A172 (cell line): ENCODE measurements at regions not wholly inside any gene's neighbourhood (a gene's known extent, or its start where the extent isn't known, plus 50 kb on each side); places are given as distances from the start of the nearest gene placed in this dataset.
"Not testable (repeated sequence)": the region's sequence is repeated elsewhere in the genome, so short reads cannot be mapped to it uniquely, and the experiment has no call there.

Experiments used
- DNase-seq: peaks from one replicate; pipeline ENCODE4 v3.0.0-alpha.2; 2015; ENCODE audit warnings: low spot score

DNA sequence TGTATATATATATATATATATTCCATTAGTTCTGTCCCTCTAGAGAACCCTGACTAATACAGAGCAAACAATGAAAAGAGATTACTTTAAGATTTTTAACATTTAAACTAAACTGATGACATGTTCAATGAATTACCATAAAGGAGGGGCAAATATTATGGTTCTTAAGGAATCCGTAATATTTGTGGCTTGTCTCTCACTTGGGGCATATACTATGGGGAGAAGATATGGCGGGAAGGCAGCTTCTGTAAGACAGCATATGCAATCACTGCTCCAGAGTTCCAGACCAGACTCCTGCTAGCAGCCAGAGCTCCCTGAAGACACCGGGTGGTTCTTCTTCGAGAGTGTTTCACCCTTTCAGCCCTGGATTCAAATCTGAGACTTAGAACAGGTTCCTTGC is 321.1 kb upstream of the NT5E start:
- no peak for DNase-seq

DNA sequence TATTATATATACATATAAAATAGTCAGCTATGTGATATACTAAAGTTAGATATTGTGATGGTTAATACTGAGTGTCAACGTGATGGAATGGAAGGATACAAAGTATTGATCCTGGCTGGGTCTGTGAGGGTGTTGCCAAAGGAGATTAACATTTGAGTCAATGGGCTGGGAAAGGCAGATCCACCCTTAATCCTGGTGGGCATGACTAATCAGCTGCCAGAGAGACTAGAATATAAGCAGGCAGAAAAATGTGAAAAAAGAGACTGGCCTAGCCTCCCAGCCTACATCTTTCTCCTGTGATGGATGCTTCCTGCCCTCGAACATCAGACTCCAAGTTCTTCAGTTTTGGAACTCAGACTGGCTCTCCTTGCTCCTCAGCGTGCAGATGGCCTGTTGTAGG is 321.6 kb upstream of the NT5E start:
- not testable (repeated sequence) for DNase-seq

DNA sequence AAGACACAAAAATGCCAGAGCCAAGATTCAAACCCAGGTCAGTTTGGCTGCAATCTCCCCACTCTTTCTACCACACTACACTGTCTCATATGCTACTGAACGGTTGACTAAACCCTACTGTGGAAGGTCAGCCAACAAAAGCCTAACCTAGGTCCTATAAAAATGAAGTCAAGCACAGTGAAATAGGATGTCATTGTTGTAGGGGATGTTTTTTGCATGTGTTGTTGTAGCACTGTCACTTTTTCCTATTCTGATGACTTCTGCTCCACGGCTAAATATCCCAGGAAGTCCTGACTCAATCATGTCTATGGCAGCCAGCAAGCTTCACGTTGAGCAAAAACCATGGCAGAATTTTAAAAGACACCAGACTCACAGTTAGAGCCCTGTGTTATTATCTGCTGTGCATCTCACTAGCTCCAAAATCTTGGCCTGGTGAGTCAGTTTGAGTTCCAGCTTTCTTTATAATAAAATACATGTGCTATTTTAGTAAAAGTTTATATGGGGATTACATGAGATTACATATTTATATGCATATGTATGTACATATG is 322.1 kb upstream of the NT5E start:
- DNase-seq = no peak

DNA sequence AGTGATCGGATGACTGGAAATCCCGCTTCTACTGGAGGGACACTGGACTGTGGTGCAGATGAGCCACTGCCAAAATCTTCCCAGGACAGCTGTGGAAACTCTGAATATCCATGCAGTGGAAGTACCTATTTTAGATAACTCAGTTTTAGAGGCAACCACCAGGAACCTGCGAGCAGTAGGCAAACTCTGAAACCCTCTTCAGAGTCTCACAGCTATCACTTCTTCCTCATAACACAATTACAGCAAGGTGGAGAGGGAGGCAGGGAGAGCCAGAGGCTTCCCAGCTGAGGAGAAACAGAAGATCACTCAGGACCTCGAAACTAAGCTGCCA is 322.8 kb upstream of the NT5E start:
- DNase-seq = no peak

DNA sequence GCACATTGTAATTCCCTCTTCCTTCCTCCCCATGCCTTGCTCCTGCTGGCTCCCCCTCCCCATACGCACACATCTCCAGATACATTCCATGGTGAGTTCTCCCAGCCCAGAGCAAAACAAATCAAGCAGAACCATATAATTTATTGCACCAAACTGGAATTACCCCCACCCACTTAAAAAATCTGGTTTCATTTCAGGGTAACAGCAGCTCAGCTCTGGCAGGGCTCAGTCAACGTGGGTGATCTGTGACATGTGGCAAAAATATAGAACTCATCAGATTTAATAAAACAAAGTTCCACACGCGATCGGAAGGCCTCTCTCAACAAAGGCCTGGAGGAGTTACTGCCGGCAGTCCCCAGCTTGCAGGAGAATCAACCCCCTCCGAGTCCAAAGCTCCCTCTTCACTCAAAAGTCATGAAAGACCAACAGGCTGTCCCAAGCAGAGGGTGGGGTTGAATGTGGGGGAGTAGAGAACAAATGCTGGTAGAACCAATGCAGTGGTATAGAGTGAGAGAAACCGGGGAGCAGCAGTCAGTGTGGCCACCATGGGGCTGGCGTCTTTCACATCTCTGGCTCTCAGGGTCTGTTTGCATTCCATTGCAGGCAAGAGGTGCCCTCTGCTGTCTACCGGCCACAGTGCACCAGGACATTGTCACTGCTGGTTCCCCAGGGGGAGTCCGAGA is 323.3 kb upstream of the NT5E start:
- DNase-seq = peak; percentile 46

- DNase-seq = no peak
Observed at GRCh38 chr6:85125526-85125925, 324.4 kb upstream of the NT5E start.

- DNase-seq = no peak
Observed at GRCh38 chr6:85124472-85125354, 325.2 kb upstream of the NT5E start.

GRCh38 chr6:85121158-85121557 is 328.7 kb upstream of the NT5E start:
- DNase-seq = no peak

GRCh38 chr6:85118652-85119235 is 331.1 kb upstream of the NT5E start:
- no peak for DNase-seq

GRCh38 chr6:85118233-85118632 is 331.6 kb upstream of the NT5E start:
- DNase-seq = no peak

- DNase-seq = no peak
Observed at GRCh38 chr6:85116475-85116874, 333.4 kb upstream of the NT5E start.

GRCh38 chr6:85115876-85116275 is 334.0 kb upstream of the NT5E start:
- DNase-seq = no peak

GRCh38 chr6:85115376-85115775 is 334.5 kb upstream of the NT5E start:
- DNase-seq = no peak

DNA sequence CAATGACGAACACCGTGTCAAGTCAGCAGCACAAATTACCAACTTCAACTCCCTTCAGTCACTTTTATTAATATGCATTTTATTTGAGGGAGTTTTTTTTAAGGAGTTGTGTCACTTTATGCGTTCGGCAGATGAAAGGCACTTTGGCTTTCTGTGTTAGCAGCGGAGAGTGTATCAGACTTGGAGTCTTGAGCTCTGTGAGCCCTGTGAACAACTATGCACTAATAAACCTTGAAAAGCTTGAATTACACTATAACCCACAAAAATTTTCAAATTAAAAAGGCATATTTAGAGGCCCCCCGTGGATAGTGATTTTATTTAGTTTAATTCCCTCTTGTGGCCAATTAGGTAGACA is 335.3 kb upstream of the NT5E start:
- no peak for DNase-seq

- no peak for DNase-seq
Observed at GRCh38 chr6:85113934-85114580, 335.8 kb upstream of the NT5E start.

DNA sequence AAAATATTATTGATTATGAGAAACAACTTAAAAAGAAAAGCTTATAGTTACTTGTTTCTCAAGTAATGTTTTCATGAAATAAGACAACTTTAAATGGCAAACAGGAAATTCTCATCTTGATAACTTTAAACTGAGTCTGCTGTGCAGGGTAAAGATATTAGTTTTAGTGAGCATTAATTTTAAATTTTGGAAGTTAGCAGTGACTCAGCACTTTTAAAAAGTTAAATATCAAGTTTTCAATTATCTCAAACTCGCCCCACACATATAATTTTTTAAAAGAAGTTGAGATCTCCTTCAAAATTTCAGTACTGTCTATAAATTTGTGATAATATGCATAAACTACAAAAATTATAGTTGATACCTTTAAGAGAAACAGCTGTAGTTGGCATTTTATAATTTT is 337.3 kb upstream of the NT5E start:
- no peak for DNase-seq

DNA sequence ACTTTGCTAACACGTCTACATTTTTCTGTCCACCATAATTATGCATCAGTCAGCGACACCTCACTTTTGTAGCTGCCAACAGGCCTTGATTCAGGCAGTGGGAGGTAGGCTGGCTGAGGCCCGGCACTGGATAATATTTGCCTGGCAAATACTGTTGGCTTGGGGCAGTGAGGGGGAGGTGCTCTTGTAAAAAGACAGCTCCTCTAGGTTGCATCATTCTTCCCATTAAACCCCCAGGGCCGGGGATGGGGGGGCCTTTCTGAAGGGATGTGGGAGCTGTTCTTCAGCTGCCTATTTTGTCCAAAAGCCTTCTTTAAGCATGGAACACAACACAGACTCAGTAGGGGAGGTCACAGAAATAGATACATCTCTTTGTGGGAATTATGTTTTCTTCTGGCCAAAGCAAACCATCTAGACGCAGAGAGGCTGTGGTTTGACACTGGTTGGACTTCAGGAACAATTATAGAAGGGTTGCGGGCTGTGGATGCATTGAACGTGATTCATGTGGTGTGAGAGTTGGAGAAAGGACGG is 338.3 kb upstream of the NT5E start:
- no peak for DNase-seq

DNA sequence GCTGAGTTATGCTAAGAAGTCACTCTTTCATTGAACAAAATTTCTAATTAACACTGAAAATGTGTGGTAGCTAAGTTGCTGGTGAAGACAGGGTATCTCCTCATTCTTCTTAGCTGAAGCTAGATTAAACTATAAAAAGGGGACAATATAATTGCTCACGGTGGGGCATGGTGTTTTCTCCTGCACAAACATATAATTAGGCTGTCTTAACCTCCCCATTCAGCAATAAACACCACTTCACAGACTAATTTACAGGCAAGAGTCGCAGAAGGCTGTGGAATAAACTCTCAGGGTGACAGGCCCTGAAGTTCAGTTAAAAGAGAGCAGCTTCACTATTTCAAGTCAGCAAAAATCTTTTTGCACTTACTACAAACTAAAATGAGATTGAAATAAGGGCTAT is 338.9 kb upstream of the NT5E start:
- no peak for DNase-seq

DNA sequence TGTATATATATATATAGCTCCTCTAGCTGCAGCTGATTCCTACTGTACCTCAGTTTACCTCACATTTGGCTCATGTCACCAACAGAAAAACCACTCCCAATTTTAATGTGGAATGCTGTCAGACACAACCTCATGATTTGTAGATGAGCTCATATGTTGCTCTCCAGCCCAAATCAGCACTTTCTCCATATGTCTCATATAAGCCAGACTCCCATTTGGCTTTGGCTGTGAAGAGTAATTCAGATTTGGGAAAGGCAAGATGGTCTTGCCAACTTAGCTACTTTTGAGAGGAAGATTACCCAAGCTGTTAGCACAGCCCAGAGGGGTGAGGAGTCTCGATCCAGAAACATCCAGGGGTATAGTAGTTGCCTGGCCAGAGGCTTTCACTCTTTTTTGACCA is 342.2 kb upstream of the NT5E start:
- DNase-seq = no peak

GRCh38 chr6:85096976-85097375 is 332.6 kb upstream of the TBX18 start:
- no peak for DNase-seq

DNA sequence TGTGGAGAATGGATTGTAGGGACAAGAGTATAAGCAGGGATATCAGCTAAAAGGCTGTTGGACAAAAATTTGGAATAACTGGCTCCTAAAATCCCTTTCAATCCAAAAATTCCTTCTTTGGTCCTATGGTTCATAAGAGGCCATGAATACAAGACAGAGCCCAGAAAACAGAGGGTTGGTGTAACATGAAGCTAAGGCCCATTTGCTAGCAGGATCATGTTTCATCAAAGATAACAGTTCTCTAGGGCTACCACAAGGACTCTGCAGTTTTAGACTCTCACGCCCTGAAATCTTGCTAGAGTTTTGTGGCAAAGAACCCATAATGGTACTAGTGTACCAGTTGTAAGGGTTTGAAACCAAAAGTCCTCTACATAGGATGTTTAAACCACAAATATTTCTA is 327.8 kb upstream of the TBX18 start:
- no peak for DNase-seq

DNA sequence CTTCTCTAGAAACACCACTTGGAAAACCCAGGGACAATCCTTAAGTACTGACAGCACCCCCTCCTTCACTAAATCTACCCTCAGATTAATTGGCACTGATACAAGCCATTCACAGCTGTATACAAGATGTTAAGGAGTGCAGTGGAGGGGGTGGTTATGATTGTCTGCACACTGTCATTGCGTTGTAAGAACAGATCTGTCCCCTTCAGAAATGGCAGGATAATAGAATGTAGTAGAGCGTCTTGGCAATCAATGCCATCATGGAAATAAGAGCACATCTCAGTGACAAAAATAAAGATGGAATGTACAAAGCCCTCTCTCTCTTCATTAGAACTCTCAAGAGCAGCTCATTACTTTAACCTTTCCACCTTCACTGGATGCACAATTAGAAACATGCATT is 324.9 kb upstream of the TBX18 start:
- DNase-seq = no peak
